Stomach (tissue), 8 donors: ENCODE measurements at regions not wholly inside any gene's neighbourhood (a gene's known extent, or its start where the extent isn't known, plus 50 kb on each side); places are given as distances from the start of the nearest gene placed in this dataset.

Experiments used
- DNase-seq, 2 donors: peaks; one replicate each; pipeline versions ENCODE4 v3.0.0 to v3.0.0-alpha.2; 2013 to 2019
- H3K27ac ChIP-seq, 5 donors: fragments of 200-600 bp in 4 of 5; sonication (generic) in 4 of 5; one replicate each; pipeline ENCODE4 v1.5.1; 2013 to 2019; ENCODE audit warnings: mild to moderate bottlenecking in 1 of 5, moderate library complexity in 1 of 5
- H3K27me3 ChIP-seq, 3 donors: fragments of 200-600 bp; sonication (generic); one replicate each; pipeline ENCODE4 v1.5.1; 2017 to 2019; ENCODE audit warnings: mixed run types in 1 of 3
- H3K36me3 ChIP-seq, 4 donors: fragments of 200-600 bp; sonication (generic); 1 replicate in 3 of 4; 2 replicates in 1 of 4; pipeline ENCODE4 v1.5.1; 2016 to 2019
- H3K4me1 ChIP-seq, 4 donors: fragments of 200-600 bp; sonication (generic); one replicate each; pipeline ENCODE4 v1.5.1; 2016 to 2019
- H3K4me3 ChIP-seq, 4 donors: fragments of 200-600 bp; sonication (generic) in 3 of 4; one replicate each; pipeline ENCODE4 v1.5.1; 2016 to 2019; ENCODE audit warnings: mild to moderate bottlenecking in 1 of 4
- H3K9me3 ChIP-seq, 4 donors: fragments of 200-600 bp; sonication (generic); one replicate each; pipeline ENCODE4 v1.5.1; 2016 to 2019
- EP300 ChIP-seq: sonication (generic); formaldehyde crosslinking; IDR thresholded peaks from one replicate; pipeline ENCODE4 v1.6.1; 2017; ENCODE audit warnings: antibody characterized with exemption
- POLR2A ChIP-seq, 4 donors: fragments of 450-650 bp; IDR thresholded peaks; one replicate each; pipeline ENCODE4 v1.6.1; 2016; ENCODE audit warnings: antibody characterized with exemption in 4 of 4, control low read depth in 2 of 4, mild to moderate bottlenecking in 1 of 4, moderate library complexity in 1 of 4
- POLR2AphosphoS5 ChIP-seq, 3 donors: sonication (generic); formaldehyde crosslinking; IDR thresholded peaks; one replicate each; pipeline ENCODE4 v1.6.1; 2016; ENCODE audit warnings: antibody characterized with exemption in 3 of 3
- WGBS, 5 donors: extraction: QIAGEN DNeasy Blood & Tissue Kit in 3 of 5; methylation state at CpG; one replicate each; pipeline versions ENCODE4 v1.1.5 to v1.1.7; 2013 to 2018; 5-methylcytosine and 5-hydroxymethylcytosine counted together
- intact Hi-C: fragments of 100-400 bp; cut with DNase I; formaldehyde crosslinking; loops from one replicate; pipeline ENCODE4 v1.15.1; 2023; ENCODE audit warnings: low total_unique reads
- TF ChIP-seq, protein P1 (sequence below), 7 experiments: fragments of 450-650 bp in 4 of 7; fragments of 200-600 bp in 3 of 7; sonication (generic) in 3 of 7; IDR thresholded peaks; one replicate each; pipeline ENCODE4 v1.5.1; 2016 to 2019; ENCODE audit warnings: antibody characterized with exemption in 7 of 7, control low read depth in 2 of 7, mild to moderate bottlenecking in 1 of 7
- donor health status: healthy with polysubstance abuse.
- donor health status: Bipolar disorder and iron deficiency.
- donor health status: healthy.

- intact Hi-C loops = no loop called here
- H3K27me3 ChIP-seq = no peaks in the 10 kb centered on the region
- H3K4me1 ChIP-seq = peaks cover 34 to 57% (median 48%) of the 10 kb centered on the region in 4 donors
- peak overlapping the region in 1 of 5 donors; percentile 94 for H3K27ac ChIP-seq
- 52 to 60% (median 55%) methylated on average over 13 of the region's 13 CpGs for WGBS, 5 donors
- no peak for TF ChIP-seq EP300
- TF ChIP-seq POLR2AphosphoS5 (IDR thresholded peaks at IDR 0.05) = no peak
- TF ChIP-seq POLR2A (IDR thresholded peaks at IDR 0.05) = no peak
- TF ChIP-seq, protein P1, sequence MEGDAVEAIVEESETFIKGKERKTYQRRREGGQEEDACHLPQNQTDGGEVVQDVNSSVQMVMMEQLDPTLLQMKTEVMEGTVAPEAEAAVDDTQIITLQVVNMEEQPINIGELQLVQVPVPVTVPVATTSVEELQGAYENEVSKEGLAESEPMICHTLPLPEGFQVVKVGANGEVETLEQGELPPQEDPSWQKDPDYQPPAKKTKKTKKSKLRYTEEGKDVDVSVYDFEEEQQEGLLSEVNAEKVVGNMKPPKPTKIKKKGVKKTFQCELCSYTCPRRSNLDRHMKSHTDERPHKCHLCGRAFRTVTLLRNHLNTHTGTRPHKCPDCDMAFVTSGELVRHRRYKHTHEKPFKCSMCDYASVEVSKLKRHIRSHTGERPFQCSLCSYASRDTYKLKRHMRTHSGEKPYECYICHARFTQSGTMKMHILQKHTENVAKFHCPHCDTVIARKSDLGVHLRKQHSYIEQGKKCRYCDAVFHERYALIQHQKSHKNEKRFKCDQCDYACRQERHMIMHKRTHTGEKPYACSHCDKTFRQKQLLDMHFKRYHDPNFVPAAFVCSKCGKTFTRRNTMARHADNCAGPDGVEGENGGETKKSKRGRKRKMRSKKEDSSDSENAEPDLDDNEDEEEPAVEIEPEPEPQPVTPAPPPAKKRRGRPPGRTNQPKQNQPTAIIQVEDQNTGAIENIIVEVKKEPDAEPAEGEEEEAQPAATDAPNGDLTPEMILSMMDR (IDR thresholded peaks at IDR 0.05) = no peak
- no peak for DNase-seq
- H3K9me3 ChIP-seq = no peaks in the 10 kb centered on the region
- no peaks in the 10 kb centered on the region for H3K36me3 ChIP-seq
- peak overlapping the region; percentile 78 to 92 (median 84) for H3K4me3 ChIP-seq
Measured at GRCh38 chr1:21346365-21347071, 56.3 kb upstream of the ECE1 start.

GRCh38 chr1:21344750-21345443 lies 54.6 kb upstream of the ECE1 start:
- 1 to 5% (median 1%) methylated on average over 26 to 74 of the region's 74 CpGs; no CpG with 5 or more reads in 1 of the 5 donors for WGBS, 5 donors
- Histone ChIP-seq H3K27ac (peak overlapping the region; percentile 87 to 96 (median 93)), H3K9me3 (no peaks in the 10 kb centered on the region), H3K27me3 (no peaks in the 10 kb centered on the region), H3K4me1 (peaks cover 50 to 73% (median 64%) of the 10 kb centered on the region in 4 donors), H3K4me3 (peak overlapping the region; percentile 78 to 92 (median 84)), H3K36me3 (no peaks in the 10 kb centered on the region)
- TF ChIP-seq POLR2AphosphoS5 (IDR thresholded peaks at IDR 0.05) (no peak), POLR2A (IDR thresholded peaks at IDR 0.05) (no peak), EP300 (no peak)
- TF ChIP-seq, protein P1 (IDR thresholded peaks at IDR 0.05) = no peak
- intact Hi-C loops = no loop called here
- DNase-seq = peak in 1 of 2 donors; percentile 31

DNA sequence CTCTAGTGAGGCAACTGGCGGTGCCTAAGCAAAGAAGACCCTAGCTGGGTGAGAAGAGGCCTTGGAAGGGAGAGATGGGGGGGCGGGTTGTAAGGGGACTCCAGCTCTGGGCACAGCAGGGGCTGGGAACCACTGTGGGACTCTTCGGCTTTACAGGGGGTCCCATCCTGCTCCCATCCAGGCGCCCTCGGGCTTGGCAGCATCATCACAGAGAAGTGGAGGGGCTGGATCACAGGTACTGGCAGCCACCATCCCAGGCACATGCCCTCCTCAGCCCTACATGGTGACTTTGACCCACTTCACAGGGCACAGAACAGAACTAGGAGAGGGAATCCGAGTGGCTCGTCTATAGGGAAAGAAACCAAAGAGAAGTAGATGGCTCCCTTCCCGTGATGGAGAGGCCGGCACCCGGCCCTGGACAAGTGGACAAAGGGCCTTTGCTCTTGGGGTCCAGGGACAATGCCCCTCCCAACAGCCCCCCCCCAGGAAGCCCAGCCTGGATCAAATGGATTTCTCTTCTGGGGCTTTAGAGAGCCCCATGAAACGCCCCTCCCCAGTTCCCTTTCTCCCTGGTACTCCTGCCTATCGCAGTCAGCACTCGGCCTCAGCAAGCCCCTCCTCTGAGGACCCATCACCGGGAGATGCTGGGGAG lies 54.0 kb upstream of the ECE1 start:
- Histone ChIP-seq H3K27ac (peak overlapping the region; percentile 87 to 96 (median 93)), H3K9me3 (no peaks in the 10 kb centered on the region), H3K36me3 (no peaks in the 10 kb centered on the region), H3K27me3 (no peaks in the 10 kb centered on the region), H3K4me1 (peaks cover 57 to 80% (median 71%) of the 10 kb centered on the region in 4 donors), H3K4me3 (peak overlapping the region; percentile 78 to 92 (median 84))
- peak in 1 of 2 donors; percentile 52 for DNase-seq
- 36 to 46% (median 43%) methylated on average over 12 to 14 of the region's 14 CpGs for WGBS, 5 donors
- intact Hi-C loops = no loop called here
- no peak for TF ChIP-seq POLR2AphosphoS5 (IDR thresholded peaks at IDR 0.05)
- TF ChIP-seq, protein P1 (IDR thresholded peaks at IDR 0.05) = no peak
- TF ChIP-seq POLR2A (IDR thresholded peaks at IDR 0.05) = no peak
- TF ChIP-seq EP300 = no peak
